Activated CD4-positive, alpha-beta memory T cell treated with anti-CD3 and anti-CD28 coated beads, Interleukin-2, amount 10 ng/mL, durations not matched to agents 7 days and 5 days (primary cell): ENCODE measurements at regions not wholly inside any gene's neighbourhood (a gene's known extent, or its start where the extent isn't known, plus 50 kb on each side); places are given as distances from the start of the nearest gene placed in this dataset.
"Not testable (repeated sequence)": the region's sequence is repeated elsewhere in the genome, so short reads cannot be mapped to it uniquely, and the experiment has no call there.

Source experiments
- CTCF ChIA-PET: fragments of 350-600 bp; sonication (Branson Sonifier 250); formaldehyde crosslinking; loops from one replicate; lab custom pipeline; 2021; ENCODE audit warnings: antibody characterized with exemption, inconsistent platforms; lab: Charles Lee
- POLR2A ChIA-PET: fragments of 350-600 bp; sonication (Branson Sonifier 250); formaldehyde crosslinking; loops from one replicate; lab custom pipeline; 2021; ENCODE audit warnings: antibody characterized with exemption; lab: Charles Lee
- DNase-seq: peaks from one replicate; pipeline ENCODE4 v3.0.0-alpha.2; 2020
- H3K27ac Mint-ChIP-seq: one replicate; pipeline ENCODE4 v1.8.0; 2021; ENCODE audit warnings: mild to moderate bottlenecking, mixed read lengths
- H3K27me3 Mint-ChIP-seq: one replicate; pipeline ENCODE4 v1.8.0; 2021; ENCODE audit warnings: mixed read lengths
- H3K36me3 Mint-ChIP-seq: one replicate; pipeline ENCODE4 v1.8.0; 2021; ENCODE audit warnings: low read depth, mixed read lengths
- H3K4me1 Mint-ChIP-seq: one replicate; pipeline ENCODE4 v1.8.0; 2021; ENCODE audit warnings: mixed read lengths
- H3K4me3 Mint-ChIP-seq: one replicate; pipeline ENCODE4 v1.8.0; 2021; ENCODE audit warnings: mild to moderate bottlenecking, mixed read lengths
- H3K9me3 Mint-ChIP-seq: one replicate; pipeline ENCODE4 v1.8.0; 2021; ENCODE audit warnings: mixed read lengths

DNA sequence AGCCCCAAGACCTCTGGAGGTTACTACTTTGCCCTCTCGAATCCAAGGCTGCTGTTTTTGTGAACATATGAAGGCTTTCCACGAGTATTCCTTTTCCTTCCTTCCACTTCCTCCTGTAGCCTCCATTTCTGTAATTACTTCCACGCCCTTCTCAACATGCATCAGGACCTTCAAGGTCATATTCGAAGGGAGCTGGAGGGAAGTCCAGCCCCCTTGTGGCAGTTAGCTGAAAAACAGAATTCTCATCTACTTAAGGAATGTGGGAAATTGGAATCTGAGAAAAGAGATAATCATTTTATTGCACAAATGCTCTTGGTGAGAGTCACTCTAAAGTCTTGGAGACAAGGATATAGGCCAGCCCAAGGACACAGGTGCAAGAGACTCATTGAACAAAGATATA, 1000.2 kb downstream of the TDRD15 start:
- Mint-ChIP-seq H3K4me1 (no peaks in the 10 kb centered on the region), H3K27me3 (no peaks in the 10 kb centered on the region), H3K36me3 (no peaks in the 10 kb centered on the region), H3K4me3 (no peak overlapping the region), H3K9me3 (peaks cover 15% of the 10 kb centered on the region), H3K27ac (no peak overlapping the region)
- DNase-seq = no peak
- CTCF ChIA-PET = no interaction called here
- POLR2A ChIA-PET = no interaction called here

DNA sequence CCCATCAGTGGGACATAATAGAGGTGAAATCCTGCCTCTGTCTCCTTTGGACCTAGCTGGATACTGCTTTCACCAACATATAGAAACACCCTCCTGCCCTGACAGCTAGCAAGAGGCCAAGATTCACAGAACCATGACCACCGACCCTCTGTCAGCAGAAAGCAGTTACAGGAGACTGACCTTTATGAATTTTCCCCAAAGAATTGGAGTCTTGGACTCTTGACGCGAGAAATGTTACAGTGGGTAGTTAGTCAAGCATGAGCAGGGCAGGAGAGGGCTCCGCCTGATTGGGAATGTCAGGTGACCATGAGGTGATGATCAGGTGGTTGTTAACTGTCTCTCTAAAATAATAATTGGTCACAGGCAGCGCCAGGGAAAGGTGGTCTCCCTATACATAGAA, 1002.3 kb downstream of the TDRD15 start:
- no peak for DNase-seq
- ChIA-PET POLR2A (no interaction called here), CTCF (no interaction called here)
- Mint-ChIP-seq H3K9me3 (peaks cover 16% of the 10 kb centered on the region), H3K27ac (no peak overlapping the region), H3K4me1 (no peaks in the 10 kb centered on the region), H3K4me3 (no peak overlapping the region), H3K36me3 (no peaks in the 10 kb centered on the region), H3K27me3 (no peaks in the 10 kb centered on the region)

DNA sequence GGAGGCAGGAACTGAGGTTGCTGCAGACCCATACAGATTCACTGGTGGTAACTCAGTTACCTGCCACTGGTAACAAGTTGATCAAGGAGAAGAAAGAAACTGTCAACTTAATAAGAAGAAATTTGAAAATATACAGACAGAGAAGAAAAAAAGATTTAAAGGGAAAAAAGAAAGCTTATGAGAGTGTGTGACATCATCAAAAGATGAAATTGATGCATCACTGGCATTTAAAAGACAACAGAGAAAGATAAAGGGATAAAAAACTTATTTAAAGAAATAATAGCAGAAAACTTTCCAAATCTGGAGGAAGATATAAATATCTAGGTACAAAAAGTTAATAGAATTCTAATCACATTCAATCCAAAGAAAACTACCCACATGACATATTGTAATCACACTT, 1003.2 kb downstream of the TDRD15 start:
- ChIA-PET CTCF (no interaction called here), POLR2A (no interaction called here)

DNA sequence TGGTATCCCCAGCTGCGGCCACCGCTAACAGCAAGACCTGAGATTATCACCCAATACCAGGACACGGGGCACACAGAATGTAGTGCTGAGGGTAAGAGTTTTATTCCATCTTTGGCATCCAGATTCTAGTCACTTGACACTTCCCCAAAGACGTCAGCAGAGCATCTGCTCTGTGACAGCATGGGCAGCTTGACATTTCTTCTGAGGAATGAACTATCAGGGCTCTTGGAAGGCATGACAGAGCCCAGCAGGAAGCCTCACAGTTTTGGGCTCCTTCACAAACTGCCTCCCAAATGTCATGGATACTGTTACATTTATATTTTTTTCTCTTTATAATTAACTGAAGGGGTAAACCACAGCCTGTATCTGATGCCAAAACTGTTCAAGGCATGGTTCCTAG, 1010.7 kb downstream of the TDRD15 start:
- DNase-seq = no peak
- Mint-ChIP-seq H3K9me3 (peaks cover 7% of the 10 kb centered on the region), H3K27me3 (no peaks in the 10 kb centered on the region), H3K4me1 (no peaks in the 10 kb centered on the region), H3K4me3 (no peak overlapping the region), H3K27ac (no peak overlapping the region), H3K36me3 (no peaks in the 10 kb centered on the region)
- POLR2A ChIA-PET = no interaction called here
- CTCF ChIA-PET = no interaction called here

More for the DNA sequence above, 1003.2 kb downstream of the TDRD15 start:
- Mint-ChIP-seq H3K36me3 (no peaks in the 10 kb centered on the region), H3K27me3 (no peaks in the 10 kb centered on the region), H3K9me3 (peaks cover 16% of the 10 kb centered on the region), H3K4me3 (no peak overlapping the region), H3K4me1 (no peaks in the 10 kb centered on the region), H3K27ac (no peak overlapping the region)
- DNase-seq = no peak

DNA sequence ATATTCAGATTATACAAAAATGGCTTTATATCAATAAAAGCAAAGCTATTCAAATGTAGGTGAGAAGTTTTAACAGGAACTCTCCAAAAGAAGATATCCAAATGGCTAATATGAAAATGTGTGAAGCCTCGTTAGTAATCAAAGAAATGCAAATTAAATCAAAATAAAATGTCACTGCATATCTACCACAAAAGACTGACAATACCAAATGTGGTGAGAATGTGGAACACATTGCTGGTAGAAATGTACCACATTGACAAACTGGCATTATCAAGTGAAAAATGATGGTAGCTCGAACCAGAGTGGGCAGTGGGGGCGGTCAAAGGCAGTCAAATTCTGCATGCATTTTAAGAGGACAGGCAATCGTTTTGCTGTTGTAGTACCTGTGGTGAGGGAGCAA, 1012.7 kb downstream of the TDRD15 start:
- Mint-ChIP-seq H3K4me1 (no peaks in the 10 kb centered on the region), H3K27me3 (no peaks in the 10 kb centered on the region), H3K36me3 (no peaks in the 10 kb centered on the region), H3K27ac (no peak overlapping the region), H3K9me3 (peaks cover 7% of the 10 kb centered on the region), H3K4me3 (no peak overlapping the region)
- ChIA-PET CTCF (no interaction called here), POLR2A (no interaction called here)
- no peak for DNase-seq

DNA sequence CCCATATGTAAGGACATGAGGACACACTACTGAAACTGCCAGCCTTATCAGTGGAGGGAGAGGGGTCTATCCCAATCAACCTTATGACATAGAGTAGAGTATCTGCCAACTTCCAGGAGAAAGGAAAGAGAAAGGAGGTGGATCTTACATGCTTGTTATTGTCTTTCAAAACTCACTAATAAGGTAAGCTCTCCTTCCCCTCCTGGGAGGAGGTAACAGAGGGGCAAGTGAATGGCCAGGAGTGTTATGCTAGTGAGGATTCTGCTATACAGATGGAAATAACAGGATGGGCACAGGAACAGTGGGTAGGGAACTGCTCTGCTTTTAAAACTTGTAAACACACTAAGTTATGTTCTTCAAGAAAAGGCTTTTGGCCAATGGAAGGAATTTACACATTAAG, 1020.1 kb downstream of the TDRD15 start:
- H3K36me3 Mint-ChIP-seq = no peaks in the 10 kb centered on the region
- POLR2A ChIA-PET = no interaction called here
- no peaks in the 10 kb centered on the region for H3K27me3 Mint-ChIP-seq
- no peak for DNase-seq
- CTCF ChIA-PET = no interaction called here
- H3K27ac Mint-ChIP-seq = no peak overlapping the region
- peaks cover 16% of the 10 kb centered on the region for H3K9me3 Mint-ChIP-seq
- no peak overlapping the region for H3K4me3 Mint-ChIP-seq
- H3K4me1 Mint-ChIP-seq = no peaks in the 10 kb centered on the region

DNA sequence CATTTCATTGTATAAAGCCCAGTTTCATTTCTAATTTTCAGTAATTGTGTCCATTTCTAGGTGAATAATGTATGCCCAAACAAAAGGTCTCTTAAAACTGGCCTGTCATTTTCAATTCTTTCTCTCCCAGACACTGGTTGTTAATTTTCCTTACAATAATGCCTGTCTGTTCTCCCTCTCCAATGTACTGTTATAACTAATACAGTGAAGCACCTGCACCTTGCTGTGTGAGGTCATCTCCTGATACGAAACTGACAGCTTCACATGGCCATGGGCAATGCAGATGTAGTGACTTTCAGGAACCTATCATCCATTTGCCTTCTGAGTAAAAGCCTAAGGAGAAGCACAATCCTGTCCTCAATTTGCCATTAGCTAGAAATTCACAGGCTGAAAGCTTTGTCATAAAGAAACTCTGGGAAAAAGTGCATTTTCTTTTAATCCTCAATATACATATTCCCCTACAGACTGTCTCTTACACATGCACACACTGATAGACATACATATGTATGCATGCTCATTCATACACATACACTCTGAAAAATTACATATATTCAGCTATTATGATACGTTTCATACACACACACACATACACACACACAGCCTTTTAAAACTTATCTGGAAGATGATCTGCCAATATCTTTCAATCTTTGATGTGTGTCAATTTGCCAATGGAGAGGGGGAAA, 1030.3 kb downstream of the TDRD15 start:
- H3K27me3 Mint-ChIP-seq = no peaks in the 10 kb centered on the region
- H3K4me1 Mint-ChIP-seq = no peaks in the 10 kb centered on the region
- ChIA-PET POLR2A (no interaction called here), CTCF (no interaction called here)
- peaks cover 20% of the 10 kb centered on the region for H3K9me3 Mint-ChIP-seq
- no peak overlapping the region for H3K27ac Mint-ChIP-seq
- DNase-seq = no peak
- no peak overlapping the region for H3K4me3 Mint-ChIP-seq
- no peaks in the 10 kb centered on the region for H3K36me3 Mint-ChIP-seq

DNA sequence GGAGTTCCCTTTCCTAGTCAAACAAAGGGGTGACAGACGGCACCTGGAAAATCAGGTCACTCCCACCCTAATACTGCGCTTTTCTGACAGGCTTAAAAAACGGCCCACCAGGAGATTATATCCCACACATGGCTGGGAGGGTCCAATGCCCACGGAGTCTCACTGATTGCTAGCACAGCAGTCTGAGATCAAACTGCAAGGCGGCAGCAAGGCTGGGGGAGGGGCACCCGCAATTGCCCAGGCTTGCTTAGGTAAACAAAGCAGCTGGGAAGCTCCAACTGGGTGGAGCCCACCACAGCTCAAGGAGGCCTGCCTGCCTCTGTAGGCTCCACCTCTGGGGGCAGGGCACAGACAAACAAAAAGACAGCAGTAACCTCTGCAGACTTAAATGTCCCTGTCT, 1032.9 kb downstream of the TDRD15 start:
- H3K27me3 Mint-ChIP-seq, H3K4me1 Mint-ChIP-seq, H3K36me3 Mint-ChIP-seq, POLR2A ChIA-PET, CTCF ChIA-PET, H3K27ac Mint-ChIP-seq, DNase-seq, H3K4me3 Mint-ChIP-seq: not testable (repeated sequence)
- H3K9me3 Mint-ChIP-seq = peaks cover 10% of the 10 kb centered on the region

DNA sequence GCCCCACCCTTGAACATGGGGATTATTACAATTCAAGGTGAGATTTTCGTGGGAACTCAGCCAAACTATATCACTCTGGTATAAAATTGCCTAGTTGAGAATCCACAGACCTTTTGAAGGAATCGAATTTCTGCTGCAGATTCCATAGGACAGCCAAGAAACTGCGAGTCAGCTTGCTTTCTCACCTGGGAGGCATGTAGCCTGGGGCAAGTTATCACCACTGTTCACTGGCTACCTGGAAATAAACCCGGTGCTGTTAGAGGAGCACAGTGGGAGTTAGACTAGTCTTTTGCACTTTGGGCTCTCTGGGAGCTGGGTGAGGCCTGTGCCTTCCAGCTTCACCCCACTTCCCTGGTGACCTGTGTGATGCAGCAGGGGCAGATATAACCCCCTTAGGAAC, 1043.5 kb downstream of the TDRD15 start:
- Mint-ChIP-seq H3K4me1 (no peaks in the 10 kb centered on the region), H3K36me3 (no peaks in the 10 kb centered on the region), H3K27me3 (no peaks in the 10 kb centered on the region), H3K27ac (no peak overlapping the region), H3K9me3 (peaks cover 26% of the 10 kb centered on the region), H3K4me3 (no peak overlapping the region)
- POLR2A ChIA-PET = no interaction called here
- DNase-seq = no peak
- CTCF ChIA-PET = no interaction called here

DNA sequence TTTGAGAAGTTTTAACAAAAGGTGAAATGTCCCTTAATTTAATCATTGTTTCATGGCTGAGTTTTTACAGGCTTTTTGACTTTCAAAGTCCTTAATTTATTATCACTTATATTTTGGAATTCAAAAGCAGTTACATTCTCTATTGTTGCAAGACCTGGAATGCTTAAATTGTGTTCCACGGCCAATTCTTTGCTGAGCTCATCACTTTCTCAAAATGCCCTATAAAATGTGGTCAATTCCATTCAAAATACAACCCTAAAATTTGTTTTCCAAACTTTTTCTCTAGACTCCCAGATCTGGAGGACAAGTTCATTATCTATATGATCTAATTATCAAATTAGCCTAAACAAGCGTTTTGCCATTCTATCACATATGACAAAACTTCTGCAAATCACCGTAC, 1051.2 kb downstream of the TDRD15 start:
- Mint-ChIP-seq H3K27me3 (no peaks in the 10 kb centered on the region), H3K4me1 (no peaks in the 10 kb centered on the region), H3K4me3 (no peak overlapping the region), H3K27ac (no peak overlapping the region), H3K9me3 (peaks cover 17% of the 10 kb centered on the region), H3K36me3 (no peaks in the 10 kb centered on the region)
- CTCF ChIA-PET = no interaction called here
- POLR2A ChIA-PET = no interaction called here
- no peak for DNase-seq

DNA sequence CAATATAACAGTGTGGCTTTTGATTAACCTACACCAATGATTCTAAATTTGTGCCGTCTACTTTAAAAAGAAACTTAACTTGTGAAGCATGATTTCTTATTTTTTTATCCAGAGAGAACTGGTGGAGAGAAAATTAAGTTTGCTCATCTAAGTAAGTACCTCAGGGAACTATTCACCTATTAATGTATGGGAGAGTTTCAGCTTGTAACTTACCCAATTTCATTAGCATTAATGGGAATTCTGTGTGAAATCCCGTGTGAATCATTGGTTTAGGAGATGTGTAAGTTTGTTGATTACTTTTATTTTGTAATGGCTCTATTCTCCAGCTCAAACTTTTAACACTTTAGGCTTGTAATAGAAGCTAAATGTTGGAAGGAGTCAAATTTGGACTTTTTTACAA, 1061.5 kb downstream of the TDRD15 start:
- CTCF ChIA-PET = no interaction called here
- no peak for DNase-seq
- Mint-ChIP-seq H3K4me3 (no peak overlapping the region), H3K27ac (no peak overlapping the region), H3K9me3 (peaks cover 20% of the 10 kb centered on the region), H3K27me3 (no peaks in the 10 kb centered on the region), H3K4me1 (no peaks in the 10 kb centered on the region), H3K36me3 (no peaks in the 10 kb centered on the region)
- POLR2A ChIA-PET = no interaction called here

DNA sequence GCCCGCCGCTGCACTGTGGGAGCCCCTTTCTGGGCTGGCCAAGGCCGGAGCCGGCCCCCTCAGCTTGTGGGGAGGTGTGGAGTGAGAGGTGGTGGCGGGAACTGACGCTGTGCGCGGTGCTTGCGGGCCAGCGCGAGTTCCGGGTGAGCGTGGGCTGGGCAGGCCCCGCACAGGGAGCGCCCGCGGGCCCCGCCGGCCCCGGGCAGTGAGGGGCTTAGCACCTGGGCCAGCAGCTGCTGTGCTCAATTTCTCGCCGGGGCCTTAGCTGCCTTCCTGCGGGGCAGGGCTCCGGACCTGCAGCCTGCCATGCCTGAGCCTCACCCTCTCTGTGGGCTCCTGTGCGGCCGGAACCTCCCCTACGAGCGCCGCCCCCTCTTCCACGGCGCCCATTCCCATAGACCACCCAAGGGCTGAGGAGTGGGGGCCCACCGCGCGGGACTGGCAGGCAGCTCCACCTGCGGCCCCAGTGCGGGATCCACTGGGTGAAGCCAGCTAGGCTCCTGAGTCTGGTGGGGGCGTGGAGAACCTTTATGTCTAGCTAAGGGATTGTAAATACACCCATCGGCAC, 1062.6 kb downstream of the TDRD15 start:
- H3K9me3 Mint-ChIP-seq = peaks cover 18% of the 10 kb centered on the region
- H3K4me1 Mint-ChIP-seq, H3K36me3 Mint-ChIP-seq, POLR2A ChIA-PET, H3K4me3 Mint-ChIP-seq, CTCF ChIA-PET, H3K27me3 Mint-ChIP-seq, DNase-seq, H3K27ac Mint-ChIP-seq: not testable (repeated sequence)

DNA sequence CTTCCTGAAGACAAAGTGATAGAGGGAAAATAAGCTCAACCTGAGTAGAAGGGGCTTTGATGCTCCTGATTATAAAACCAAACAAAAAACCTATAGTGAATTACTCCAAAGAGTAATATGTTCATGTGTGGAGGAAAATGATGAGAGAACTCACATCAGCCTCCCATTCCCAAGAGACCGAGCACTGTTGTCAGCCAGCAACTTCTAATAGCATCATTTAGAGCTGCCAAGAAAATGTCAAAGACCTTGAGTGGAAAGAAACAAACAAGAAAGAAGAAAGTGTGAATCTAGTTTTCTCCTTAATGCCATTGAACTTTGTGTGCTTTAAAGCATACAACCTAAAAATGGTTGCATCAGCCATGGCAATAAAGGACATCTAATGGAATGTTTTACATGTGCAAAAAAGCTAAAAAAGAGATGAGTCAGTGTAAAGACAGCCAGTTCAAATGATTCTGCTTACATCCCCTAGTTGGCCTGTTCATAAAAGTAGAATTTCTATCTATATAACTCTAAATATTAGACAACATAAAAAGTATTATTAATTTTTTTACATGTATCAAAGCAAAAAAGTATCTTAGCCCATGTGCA, 1066.2 kb downstream of the TDRD15 start:
- POLR2A ChIA-PET = no interaction called here
- Mint-ChIP-seq H3K36me3 (no peaks in the 10 kb centered on the region), H3K9me3 (peaks cover 9% of the 10 kb centered on the region), H3K27me3 (no peaks in the 10 kb centered on the region), H3K4me1 (no peaks in the 10 kb centered on the region), H3K4me3 (no peak overlapping the region), H3K27ac (no peak overlapping the region)
- no peak for DNase-seq
- CTCF ChIA-PET = no interaction called here

DNA sequence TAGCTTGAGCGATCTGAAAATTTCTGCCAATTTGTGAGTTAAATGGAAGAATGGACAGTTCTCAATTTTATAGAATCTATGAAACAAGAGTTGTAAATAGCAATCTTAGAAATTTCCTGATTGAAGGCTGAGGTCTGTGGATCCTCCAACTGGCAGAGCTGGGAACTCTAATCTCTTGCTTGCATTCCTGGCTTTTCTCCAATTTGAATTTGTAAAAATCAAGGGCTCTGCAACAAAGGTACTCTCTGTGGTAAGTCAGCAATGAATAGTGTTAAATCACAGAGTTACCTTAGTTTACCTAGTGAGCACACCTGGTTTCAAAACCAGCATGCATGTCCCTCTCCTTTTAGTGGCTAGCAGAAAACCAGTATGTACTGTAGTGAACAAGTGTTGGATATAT, 1070.5 kb downstream of the TDRD15 start:
- no peak for DNase-seq
- Mint-ChIP-seq H3K36me3 (no peaks in the 10 kb centered on the region), H3K4me3 (no peak overlapping the region), H3K9me3 (no peaks in the 10 kb centered on the region), H3K27me3 (no peaks in the 10 kb centered on the region), H3K27ac (no peak overlapping the region), H3K4me1 (no peaks in the 10 kb centered on the region)
- CTCF ChIA-PET = no interaction called here
- POLR2A ChIA-PET = no interaction called here
